KMS-11 (cell line): ENCODE measurements at regions not wholly inside any gene's neighbourhood (a gene's known extent, or its start where the extent isn't known, plus 50 kb on each side); places are given as distances from the start of the nearest gene placed in this dataset.

Experiments used
- H2AFZ ChIP-seq: fragments of 200-600 bp; sonication (generic); 2 replicates; pipeline ENCODE4 v1.6.1; 2016; ENCODE audit warnings: antibody characterized with exemption, mixed run types, low read depth
- H3K27ac ChIP-seq: fragments of 200-600 bp; sonication (generic); 2 replicates; pipeline ENCODE4 v1.6.1; 2016; ENCODE audit warnings: mild to moderate bottlenecking, mixed run types
- H3K27me3 ChIP-seq: fragments of 200-600 bp; sonication (generic); 2 replicates; pipeline ENCODE4 v1.6.1; 2017; ENCODE audit warnings: mild to moderate bottlenecking, low read depth, mixed run types, moderate library complexity; ENCODE audit not compliant: insufficient read depth
- H3K36me3 ChIP-seq: fragments of 200-600 bp; sonication (generic); 2 replicates; pipeline ENCODE4 v1.6.1; 2017; ENCODE audit warnings: mild to moderate bottlenecking, mixed run types; ENCODE audit not compliant: insufficient read depth
- H3K4me1 ChIP-seq: fragments of 200-600 bp; sonication (generic); 2 replicates; pipeline ENCODE4 v1.6.1; 2016; ENCODE audit warnings: mild to moderate bottlenecking, low read depth, mixed run types; ENCODE audit not compliant: poor library complexity, severe bottlenecking
- H3K4me2 ChIP-seq: fragments of 200-600 bp; sonication (generic); 2 replicates; pipeline ENCODE4 v1.7.0; 2016; ENCODE audit warnings: mild to moderate bottlenecking, mixed run types
- H3K4me3 ChIP-seq: fragments of 200-600 bp; sonication (generic); IDR thresholded peaks from 2 replicates; pipeline ENCODE4 v1.6.1; 2017; ENCODE audit warnings: low read depth, low read length, mixed read lengths; ENCODE audit not compliant: insufficient read depth
- H3K79me2 ChIP-seq: fragments of 200-600 bp; sonication (generic); 2 replicates; pipeline ENCODE4 v1.6.1; 2016; ENCODE audit warnings: low read depth, mixed run types; ENCODE audit not compliant: insufficient read depth
- H3K9ac ChIP-seq: fragments of 200-600 bp; sonication (generic); 2 replicates; pipeline ENCODE4 v1.6.1; 2016; ENCODE audit warnings: mild to moderate bottlenecking, mixed run types
- H4K20me1 ChIP-seq: fragments of 200-600 bp; sonication (generic); 2 replicates; pipeline ENCODE4 v1.6.1; 2016; ENCODE audit warnings: mild to moderate bottlenecking, mixed run types; ENCODE audit not compliant: insufficient read depth
- TF ChIP-seq, protein P1 (sequence below): fragments of 200-600 bp; sonication (generic); conservative IDR thresholded peaks from 2 replicates; pipeline ENCODE4 v1.6.1; 2017; ENCODE audit warnings: low read depth, mild to moderate bottlenecking, antibody characterized with exemption, low read length, moderate library complexity, mixed read lengths

DNA sequence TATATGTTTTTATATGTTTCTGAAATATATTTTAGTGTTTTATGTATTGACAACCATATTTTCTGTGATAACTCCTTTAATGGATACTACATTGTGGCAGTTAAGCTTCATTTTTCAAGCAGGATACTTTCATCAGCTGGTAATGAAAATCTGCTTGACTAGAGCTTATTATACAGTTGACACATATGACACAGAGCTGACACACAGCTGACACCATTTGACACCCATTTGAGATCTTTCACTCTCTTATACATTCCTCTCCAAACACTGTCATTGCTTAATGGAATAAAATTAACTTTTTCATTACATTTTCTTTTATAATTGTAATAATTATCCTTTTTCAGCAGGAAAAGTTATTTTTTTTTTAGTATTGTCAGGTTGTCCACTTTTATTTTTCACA lies 561.1 kb upstream of the NDST4 start:
- Histone ChIP-seq H3K36me3 (no peaks in the 10 kb centered on the region), H3K4me1 (no peaks in the 10 kb centered on the region), H2AFZ (no peak overlapping the region), H3K4me3 (no peak overlapping the region), H3K9ac (no peak overlapping the region), H3K27ac (no peak overlapping the region), H3K79me2 (no peaks in the 10 kb centered on the region), H4K20me1 (no peaks in the 10 kb centered on the region), H3K27me3 (no peaks in the 10 kb centered on the region), H3K4me2 (no peak overlapping the region)
- TF ChIP-seq, protein P1, sequence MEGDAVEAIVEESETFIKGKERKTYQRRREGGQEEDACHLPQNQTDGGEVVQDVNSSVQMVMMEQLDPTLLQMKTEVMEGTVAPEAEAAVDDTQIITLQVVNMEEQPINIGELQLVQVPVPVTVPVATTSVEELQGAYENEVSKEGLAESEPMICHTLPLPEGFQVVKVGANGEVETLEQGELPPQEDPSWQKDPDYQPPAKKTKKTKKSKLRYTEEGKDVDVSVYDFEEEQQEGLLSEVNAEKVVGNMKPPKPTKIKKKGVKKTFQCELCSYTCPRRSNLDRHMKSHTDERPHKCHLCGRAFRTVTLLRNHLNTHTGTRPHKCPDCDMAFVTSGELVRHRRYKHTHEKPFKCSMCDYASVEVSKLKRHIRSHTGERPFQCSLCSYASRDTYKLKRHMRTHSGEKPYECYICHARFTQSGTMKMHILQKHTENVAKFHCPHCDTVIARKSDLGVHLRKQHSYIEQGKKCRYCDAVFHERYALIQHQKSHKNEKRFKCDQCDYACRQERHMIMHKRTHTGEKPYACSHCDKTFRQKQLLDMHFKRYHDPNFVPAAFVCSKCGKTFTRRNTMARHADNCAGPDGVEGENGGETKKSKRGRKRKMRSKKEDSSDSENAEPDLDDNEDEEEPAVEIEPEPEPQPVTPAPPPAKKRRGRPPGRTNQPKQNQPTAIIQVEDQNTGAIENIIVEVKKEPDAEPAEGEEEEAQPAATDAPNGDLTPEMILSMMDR: no peak

DNA sequence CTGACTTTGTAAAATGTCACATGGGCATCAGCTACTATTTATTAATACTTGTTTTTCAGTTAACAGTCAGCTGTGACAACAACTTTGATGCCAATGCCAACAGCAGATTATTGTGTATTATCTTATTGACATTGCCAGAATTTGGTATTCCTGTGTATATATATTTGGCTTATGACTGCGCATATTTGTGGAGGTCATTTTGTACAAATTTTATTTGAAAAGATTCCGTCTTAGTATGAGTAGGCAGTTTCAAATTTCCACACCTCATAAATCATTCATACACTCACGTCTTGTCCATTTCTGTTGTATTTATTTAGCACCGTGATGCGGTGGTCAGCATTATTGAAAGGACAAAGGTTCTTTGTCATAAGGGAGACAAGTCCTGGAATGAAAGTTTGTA lies 558.2 kb upstream of the NDST4 start:
- no peaks in the 10 kb centered on the region for H4K20me1 ChIP-seq
- H3K4me1 ChIP-seq: no peaks in the 10 kb centered on the region
- no peak overlapping the region for H2AFZ ChIP-seq
- H3K27ac ChIP-seq: no peak overlapping the region
- no peaks in the 10 kb centered on the region for H3K79me2 ChIP-seq
- no peaks in the 10 kb centered on the region for H3K27me3 ChIP-seq
- TF ChIP-seq, protein P1: no peak
- H3K9ac ChIP-seq: no peak overlapping the region
- H3K4me3 ChIP-seq: no peak overlapping the region
- H3K36me3 ChIP-seq: no peaks in the 10 kb centered on the region
- no peak overlapping the region for H3K4me2 ChIP-seq

DNA sequence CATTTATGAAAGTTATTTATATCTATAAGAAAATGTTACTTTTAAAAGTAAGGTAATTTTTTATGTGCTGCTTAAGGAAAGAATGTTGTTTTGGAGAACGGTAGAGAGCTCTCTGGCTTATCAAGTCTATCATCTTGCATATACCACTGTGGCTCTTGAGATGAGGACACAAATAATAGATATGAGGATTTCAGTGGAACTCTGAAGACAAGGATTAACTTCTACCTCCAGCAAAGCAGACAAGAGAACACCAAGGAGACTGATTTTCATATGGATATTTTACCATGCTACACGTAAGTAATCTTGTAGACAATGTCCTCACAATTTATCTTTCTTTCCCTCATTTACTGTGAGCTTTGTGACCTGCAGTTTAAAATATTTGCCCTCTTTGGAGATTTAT lies 557.5 kb upstream of the NDST4 start:
- Histone ChIP-seq H2AFZ (no peak overlapping the region), H3K27me3 (no peaks in the 10 kb centered on the region), H3K36me3 (no peaks in the 10 kb centered on the region), H3K4me1 (no peaks in the 10 kb centered on the region), H3K4me3 (no peak overlapping the region), H4K20me1 (no peaks in the 10 kb centered on the region), H3K4me2 (no peak overlapping the region), H3K79me2 (no peaks in the 10 kb centered on the region), H3K9ac (no peak overlapping the region), H3K27ac (no peak overlapping the region)
- TF ChIP-seq, protein P1: no peak

DNA sequence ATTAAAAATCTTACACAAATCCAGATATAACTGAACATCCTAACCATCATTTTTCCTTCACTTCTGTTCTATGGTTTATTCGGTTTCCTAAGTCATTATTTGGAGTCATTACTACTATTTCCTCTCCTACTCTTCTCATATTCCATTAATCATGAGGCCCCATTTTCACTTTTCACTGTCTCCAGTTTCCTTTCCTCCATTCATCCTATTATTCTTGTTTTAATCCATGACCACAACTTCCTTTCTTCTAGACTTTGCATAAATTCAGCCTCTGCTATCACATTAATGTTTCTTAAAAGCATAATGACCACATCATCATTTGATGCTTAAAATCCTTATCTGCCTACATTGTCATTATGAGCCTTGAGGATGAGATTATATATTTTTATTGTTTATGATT lies 555.0 kb upstream of the NDST4 start:
- no peaks in the 10 kb centered on the region for H3K36me3 ChIP-seq
- H3K4me1 ChIP-seq: no peaks in the 10 kb centered on the region
- TF ChIP-seq, protein P1: no peak
- H3K9ac ChIP-seq: no peak overlapping the region
- H4K20me1 ChIP-seq: no peaks in the 10 kb centered on the region
- no peak overlapping the region for H3K4me2 ChIP-seq
- H3K27ac ChIP-seq: no peak overlapping the region
- H3K4me3 ChIP-seq: no peak overlapping the region
- no peaks in the 10 kb centered on the region for H3K79me2 ChIP-seq
- H2AFZ ChIP-seq: no peak overlapping the region
- no peaks in the 10 kb centered on the region for H3K27me3 ChIP-seq

DNA sequence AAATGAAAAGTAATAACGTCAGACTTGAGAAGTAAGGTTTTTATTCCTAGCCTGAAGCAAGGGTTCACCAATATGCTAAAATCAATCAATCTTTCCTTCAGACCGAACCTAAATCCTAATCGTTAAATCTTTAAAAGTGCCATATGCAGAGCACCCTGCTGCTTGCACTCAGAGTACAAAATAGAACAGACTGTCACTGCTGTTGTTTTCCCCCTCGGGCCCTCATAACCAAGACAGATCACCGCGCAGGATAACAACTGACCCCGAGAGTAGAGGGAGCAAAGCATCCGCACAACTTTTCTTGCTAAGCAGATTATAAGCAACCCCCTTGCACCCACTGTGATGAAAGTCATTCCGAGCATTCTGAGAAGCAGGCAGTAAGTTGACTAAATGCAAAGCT lies 550.9 kb upstream of the NDST4 start:
- TF ChIP-seq, protein P1: no peak
- Histone ChIP-seq H3K4me3 (no peak overlapping the region), H2AFZ (no peak overlapping the region), H3K4me2 (no peak overlapping the region), H3K79me2 (no peaks in the 10 kb centered on the region), H3K27me3 (no peaks in the 10 kb centered on the region), H3K9ac (no peak overlapping the region), H3K36me3 (no peaks in the 10 kb centered on the region), H3K4me1 (no peaks in the 10 kb centered on the region), H4K20me1 (no peaks in the 10 kb centered on the region), H3K27ac (no peak overlapping the region)
